Right lobe of liver (tissue), 6 donors: ENCODE measurements at regions not wholly inside any gene's neighbourhood (a gene's known extent, or its start where the extent isn't known, plus 50 kb on each side); places are given as distances from the start of the nearest gene placed in this dataset.

Experiments
- ATAC-seq, 4 donors: fragments of 200-7000 bp; cut with Tn5 transposase; one replicate each; pipeline ENCODE4 v1.9.1; 2020; ENCODE audit warnings: mild to moderate bottlenecking in 4 of 4, moderate library complexity in 4 of 4
- DNase-seq, 3 donors: peaks; one replicate each; pipeline ENCODE4 v3.0.0-alpha.2; 2020
- H3K27ac ChIP-seq, 3 donors: fragments of 200-600 bp; one replicate each; pipeline ENCODE4 v1.8.0; 2022
- H3K27me3 ChIP-seq, 2 donors: fragments of 200-600 bp; one replicate each; pipeline ENCODE4 v1.8.0; 2022
- H3K36me3 ChIP-seq, 4 donors: fragments of 200-600 bp; sonication (generic) in 1 of 4; one replicate each; pipeline versions ENCODE4 v1.5.1 to v1.8.0; 2017 to 2022; ENCODE audit warnings: control low read depth in 1 of 4
- H3K4me1 ChIP-seq, 4 donors: fragments of 200-600 bp; sonication (generic) in 1 of 4; one replicate each; pipeline versions ENCODE4 v1.5.1 to v1.8.0; 2017 to 2022; ENCODE audit warnings: control low read depth in 1 of 4
- H3K4me3 ChIP-seq, 3 donors: fragments of 200-600 bp; one replicate each; pipeline ENCODE4 v1.8.0; 2022
- H3K9me3 ChIP-seq, 4 donors: fragments of 200-600 bp; sonication (generic) in 1 of 4; one replicate each; pipeline versions ENCODE4 v1.5.1 to v1.8.0; 2017 to 2022; ENCODE audit warnings: control low read depth in 1 of 4
- POLR2A ChIP-seq: fragments of 450-650 bp; IDR thresholded peaks from one replicate; pipeline ENCODE4 v1.6.1; 2017; ENCODE audit warnings: antibody characterized with exemption, mild to moderate bottlenecking
- WGBS: methylation state at CpG from one replicate; pipeline ENCODE4 v1.1.6; 2018; ENCODE audit warnings: low coverage, low lambda C conversion rate; ENCODE audit not compliant: insufficient coverage; ENCODE audit errors: missing lambda C conversion rate; 5-methylcytosine and 5-hydroxymethylcytosine counted together
- intact Hi-C, 2 donors: fragments of 100-400 bp; cut with DNase I; formaldehyde crosslinking; loops; one replicate each; pipeline versions ENCODE4 v1.11.2 to v1.14.1; 2022
- TF ChIP-seq, protein P1 (sequence below), 4 donors: fragments of 200-600 bp in 3 of 4; fragments of 450-650 bp in 1 of 4; IDR thresholded peaks; one replicate each; pipeline versions ENCODE4 v1.5.1 to v1.8.0; 2016 to 2022; ENCODE audit warnings: antibody characterized with exemption in 4 of 4, mild to moderate bottlenecking in 2 of 4
- donor health status: DM: no; HTN: yes; CAD: no.
- donor health status: DM: no; HTN: no; CAD: no.
- donor health status: DM: no; HTN: no; CAD: no.
- donor health status: DM: no; HTN: yes; CAD: no.
- donor health status: DM: no; HTN: yes; CAD: no.

DNA sequence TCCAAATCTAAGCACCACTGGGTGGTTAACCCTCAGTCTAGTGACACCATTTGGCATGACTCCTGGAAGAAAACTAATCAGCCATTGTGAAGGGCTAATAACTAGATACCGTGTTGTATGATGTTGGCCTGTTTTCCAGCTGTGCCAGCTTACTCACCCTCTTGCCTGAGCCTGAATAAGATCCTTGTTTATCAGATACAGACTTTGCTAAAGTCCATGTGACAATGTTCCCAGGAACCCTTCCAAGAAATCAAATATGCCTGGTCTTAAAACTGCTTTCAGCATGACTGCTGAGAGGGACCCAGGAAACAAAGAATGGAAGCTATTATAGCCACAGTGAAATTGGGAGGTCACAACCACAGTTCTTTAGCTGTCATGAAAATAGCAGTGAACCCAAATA lies 640.8 kb upstream of the INTU start:
- DNase-seq: no peak
- 83% methylated on average over 1 of the region's 1 CpG for WGBS
- H3K27me3 ChIP-seq: no peaks in the 10 kb centered on the region
- TF ChIP-seq, protein P1, sequence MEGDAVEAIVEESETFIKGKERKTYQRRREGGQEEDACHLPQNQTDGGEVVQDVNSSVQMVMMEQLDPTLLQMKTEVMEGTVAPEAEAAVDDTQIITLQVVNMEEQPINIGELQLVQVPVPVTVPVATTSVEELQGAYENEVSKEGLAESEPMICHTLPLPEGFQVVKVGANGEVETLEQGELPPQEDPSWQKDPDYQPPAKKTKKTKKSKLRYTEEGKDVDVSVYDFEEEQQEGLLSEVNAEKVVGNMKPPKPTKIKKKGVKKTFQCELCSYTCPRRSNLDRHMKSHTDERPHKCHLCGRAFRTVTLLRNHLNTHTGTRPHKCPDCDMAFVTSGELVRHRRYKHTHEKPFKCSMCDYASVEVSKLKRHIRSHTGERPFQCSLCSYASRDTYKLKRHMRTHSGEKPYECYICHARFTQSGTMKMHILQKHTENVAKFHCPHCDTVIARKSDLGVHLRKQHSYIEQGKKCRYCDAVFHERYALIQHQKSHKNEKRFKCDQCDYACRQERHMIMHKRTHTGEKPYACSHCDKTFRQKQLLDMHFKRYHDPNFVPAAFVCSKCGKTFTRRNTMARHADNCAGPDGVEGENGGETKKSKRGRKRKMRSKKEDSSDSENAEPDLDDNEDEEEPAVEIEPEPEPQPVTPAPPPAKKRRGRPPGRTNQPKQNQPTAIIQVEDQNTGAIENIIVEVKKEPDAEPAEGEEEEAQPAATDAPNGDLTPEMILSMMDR (IDR thresholded peaks at IDR 0.05): no peak
- TF ChIP-seq POLR2A: no peak
- H3K27ac ChIP-seq: no peak overlapping the region
- ATAC-seq: no peak
- H3K9me3 ChIP-seq: peaks cover 0 to 4% (median 0%) of the 10 kb centered on the region in 4 donors
- no peaks in the 10 kb centered on the region for H3K4me1 ChIP-seq
- intact Hi-C loops: no loop called here
- H3K36me3 ChIP-seq: no peaks in the 10 kb centered on the region
- no peak overlapping the region for H3K4me3 ChIP-seq

DNA sequence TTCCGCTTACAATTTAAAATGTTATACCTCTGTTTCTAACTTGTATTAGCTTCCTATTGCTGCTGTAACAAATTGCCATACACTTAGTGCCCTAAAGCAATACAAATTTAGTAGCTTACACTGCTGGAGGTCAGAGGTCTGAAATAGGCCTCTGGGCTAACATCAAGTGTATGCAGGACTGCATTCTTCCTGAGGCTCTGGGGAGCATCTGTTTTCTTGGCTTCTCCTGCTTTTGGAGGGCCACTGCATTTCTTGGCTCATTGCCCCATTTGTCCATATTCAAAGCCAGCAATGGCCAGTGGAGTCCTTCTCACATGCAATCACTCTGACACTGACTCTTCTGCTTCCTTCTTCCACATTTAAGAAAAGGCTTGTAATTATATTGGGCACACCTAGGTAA lies 639.8 kb upstream of the INTU start:
- WGBS: 100% methylated on average over 1 of the region's 1 CpG
- TF ChIP-seq, protein P1 (IDR thresholded peaks at IDR 0.05): no peak
- TF ChIP-seq POLR2A: no peak
- DNase-seq (no peak), ATAC-seq (no peak)
- Histone ChIP-seq H3K4me3 (no peak overlapping the region), H3K4me1 (no peaks in the 10 kb centered on the region), H3K27me3 (no peaks in the 10 kb centered on the region), H3K27ac (no peak overlapping the region), H3K9me3 (no peaks in the 10 kb centered on the region), H3K36me3 (no peaks in the 10 kb centered on the region)
- intact Hi-C loops: no loop called here

DNA sequence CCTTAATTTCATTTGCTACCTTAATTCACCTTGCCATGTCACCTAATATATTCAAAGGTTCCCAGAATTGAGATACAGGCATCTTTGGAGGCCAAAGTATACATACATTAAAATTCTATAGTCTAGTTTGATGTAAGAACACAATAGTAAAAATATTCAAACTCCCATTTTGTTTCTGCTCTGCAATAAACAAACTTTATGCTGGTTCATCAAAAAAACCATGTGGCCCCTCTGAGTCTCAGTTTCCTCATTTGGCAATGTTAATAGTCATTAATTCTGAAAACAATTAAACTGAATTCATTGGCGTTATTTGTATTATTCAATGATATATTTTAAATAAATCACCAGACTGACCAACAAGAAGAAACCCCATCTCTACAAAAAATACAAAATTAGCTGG lies 639.4 kb upstream of the INTU start:
- intact Hi-C loops: no loop called here
- Histone ChIP-seq H3K36me3 (no peaks in the 10 kb centered on the region), H3K27ac (no peak overlapping the region), H3K4me3 (no peak overlapping the region), H3K9me3 (no peaks in the 10 kb centered on the region), H3K27me3 (no peaks in the 10 kb centered on the region), H3K4me1 (no peaks in the 10 kb centered on the region)
- ATAC-seq: no peak
- DNase-seq: no peak
- WGBS: 38% methylated on average over 1 of the region's 1 CpG
- TF ChIP-seq, protein P1 (IDR thresholded peaks at IDR 0.05): no peak
- TF ChIP-seq POLR2A: no peak

DNA sequence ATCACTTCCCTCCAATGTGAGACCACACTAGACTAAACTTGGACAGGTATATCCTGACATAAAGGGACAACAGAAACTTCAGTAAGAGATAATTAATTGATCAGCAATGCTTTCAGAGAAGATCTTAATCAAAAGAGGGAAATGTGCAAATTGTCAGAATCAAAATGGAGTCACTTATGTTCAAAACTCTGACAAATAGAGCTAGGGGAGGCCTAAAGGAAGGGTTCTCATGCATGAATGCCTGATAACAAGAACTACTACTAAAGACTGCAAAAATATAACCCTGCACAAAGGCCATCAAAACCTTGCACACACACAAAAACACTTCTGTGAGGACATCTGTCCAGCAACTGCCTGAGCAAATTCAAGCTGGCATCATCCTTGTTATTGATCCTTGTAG lies 637.5 kb upstream of the INTU start:
- Histone ChIP-seq H3K9me3 (no peaks in the 10 kb centered on the region), H3K4me3 (no peak overlapping the region), H3K27ac (no peak overlapping the region), H3K36me3 (no peaks in the 10 kb centered on the region), H3K4me1 (no peaks in the 10 kb centered on the region), H3K27me3 (no peaks in the 10 kb centered on the region)
- intact Hi-C loops: no loop called here
- no peak for DNase-seq
- ATAC-seq: no peak
- TF ChIP-seq POLR2A: no peak
- TF ChIP-seq, protein P1 (IDR thresholded peaks at IDR 0.05): no peak

DNA sequence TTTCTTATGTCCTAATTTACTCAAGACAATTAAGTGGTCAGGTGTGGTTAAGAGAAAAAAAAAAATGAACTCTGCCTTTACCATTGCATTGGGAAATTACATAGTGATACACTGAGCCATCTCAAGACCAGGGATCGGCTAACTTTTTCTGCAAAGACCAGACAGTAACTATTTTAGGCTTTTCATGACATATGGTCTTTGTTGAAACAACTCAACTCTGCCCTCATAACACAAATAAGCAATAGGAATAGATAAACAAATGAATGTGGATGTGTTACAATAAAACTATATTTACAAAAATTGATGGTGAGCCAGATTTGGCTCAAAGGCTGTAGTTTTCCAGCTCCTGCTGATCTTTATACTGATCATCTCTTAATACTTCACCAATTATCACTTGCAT lies 632.6 kb upstream of the INTU start:
- 67% methylated on average over 1 of the region's 1 CpG for WGBS
- intact Hi-C loops: no loop called here

More for the DNA sequence above, 632.6 kb upstream of the INTU start:
- no peak for ATAC-seq
- Histone ChIP-seq H3K4me3 (no peak overlapping the region), H3K27me3 (no peaks in the 10 kb centered on the region), H3K36me3 (no peaks in the 10 kb centered on the region), H3K27ac (no peak overlapping the region), H3K9me3 (no peaks in the 10 kb centered on the region), H3K4me1 (no peaks in the 10 kb centered on the region)
- no peak for DNase-seq
- TF ChIP-seq, protein P1 (IDR thresholded peaks at IDR 0.05): no peak
- TF ChIP-seq POLR2A: no peak
